ENCODE measurements at regions not wholly inside any gene's neighbourhood (a gene's known extent, or its start where the extent isn't known, plus 50 kb on each side); places are given as distances from the start of the nearest gene placed in this dataset.

DNA sequence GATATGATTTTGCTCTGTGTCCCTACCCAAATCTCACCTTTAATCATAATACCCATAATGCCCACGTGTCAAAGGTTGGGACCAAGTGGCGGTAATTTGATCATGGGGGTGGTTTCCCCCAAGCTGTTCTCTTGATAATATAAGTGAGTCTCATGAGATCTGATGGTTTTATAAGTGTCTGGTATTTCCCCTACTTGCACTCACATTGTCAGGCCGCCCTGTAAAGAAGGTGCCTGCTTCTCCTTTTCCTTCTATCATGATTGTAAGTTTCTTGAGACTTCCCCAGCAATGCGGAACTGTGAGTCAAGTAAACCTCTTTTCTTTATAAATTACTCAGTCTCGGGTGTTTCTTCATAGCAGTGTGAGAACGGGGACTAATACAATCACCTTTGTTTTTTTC is 279.8 kb downstream of the ARPP21 start:
- no peak for FAIRE-seq
- DNase-seq (ENCODE audit: low read depth in 1 of 2, low spot score in 2 of 2) = no peak
- no peak overlapping the region for H2AK5ac ChIP-seq (ENCODE audit: low read depth, low read length)
- CTCF ChIA-PET (ENCODE audit: partially characterized antibody) = no interaction called here
- H3K4me3 ChIP-seq (ENCODE audit: extremely low read depth in 1 of 4, insufficient read depth in 2 of 4, low read depth in 3 of 4, low read length in 4 of 4) = no peak overlapping the region
- H3K27me3 ChIP-seq (replicated peaks in 1 of 4; ENCODE audit: control insufficient read depth in 3 of 4, extremely low read depth in 1 of 4, insufficient read depth in 3 of 4, low read length in 3 of 4) = no peaks in the 10 kb centered on the region
- H3K23ac ChIP-seq (ENCODE audit: insufficient read length) = no peak overlapping the region
- no peak overlapping the region for H3K18ac ChIP-seq (ENCODE audit: extremely low read depth, low read length)
- H3K27ac ChIP-seq (ENCODE audit: low read depth, low read length) = no peak overlapping the region
- peaks cover 0 to 6% of the 10 kb centered on the region in 2 experiments; a peak in 1 of 4 replicates for H3K9me3 ChIP-seq (ENCODE audit: insufficient read depth in 2 of 2, low read depth in 1 of 2, low read length in 1 of 2)
- H4K20me1 ChIP-seq (replicated peaks in 1 of 2; ENCODE audit: control insufficient read depth in 1 of 2, insufficient read depth in 2 of 2, low read length in 2 of 2) = no peaks in the 10 kb centered on the region
- no peak overlapping the region for H3K9ac ChIP-seq (replicated peaks in 1 of 4; ENCODE audit: extremely low read depth in 1 of 4, low read depth in 3 of 4, low read length in 3 of 4)
- H2BK5ac ChIP-seq (ENCODE audit: low read depth, low read length) = no peak overlapping the region
- no peak overlapping the region for H2BK15ac ChIP-seq (ENCODE audit: low read length)
- H2BK120ac ChIP-seq (replicated peaks; ENCODE audit: low read depth, low read length) = no peak overlapping the region
- no peak overlapping the region for H3K4me2 ChIP-seq (ENCODE audit: insufficient read depth in 1 of 2, low read depth in 2 of 2, low read length in 2 of 2)
- H3K56ac ChIP-seq (replicated peaks; ENCODE audit: insufficient read length, low read depth, low read length) = no peak overlapping the region
- H2BK12ac ChIP-seq (ENCODE audit: low read depth, low read length) = no peak overlapping the region
- no peak overlapping the region for H4K91ac ChIP-seq (replicated peaks; ENCODE audit: insufficient read length, low read length)
- H4K8ac ChIP-seq (ENCODE audit: extremely low read depth, insufficient read depth, low read length) = no peak overlapping the region
- H3K4ac ChIP-seq (replicated peaks; ENCODE audit: insufficient read length, low read depth, low read length) = no peak overlapping the region
- no peaks in the 10 kb centered on the region for H3K36me3 ChIP-seq (ENCODE audit: control insufficient read depth in 2 of 4, insufficient read depth in 4 of 4, low read length in 3 of 4)
- H4K5ac ChIP-seq (ENCODE audit: insufficient read length, low read depth, low read length) = no peak overlapping the region
- no peaks in the 10 kb centered on the region for H3K79me1 ChIP-seq (ENCODE audit: low read depth, low read length)
- POLR2A ChIA-PET (ENCODE audit: partially characterized antibody) = no interaction called here
- H3K14ac ChIP-seq (ENCODE audit: insufficient read length) = no peak overlapping the region
- WGBS, 2 experiments (ENCODE audit: extremely low coverage in 1 of 2, insufficient coverage in 1 of 2, insufficient read length in 1 of 2, insufficient replicate concordance in 2 of 2, low coverage in 1 of 2, low lambda C conversion rate in 2 of 2, missing lambda C conversion rate in 1 of 2) = 92% methylated on average over 6 of the region's 6 CpGs; no CpG with 5 or more reads in 1 of the 2 experiments
- no peak overlapping the region for H2BK20ac ChIP-seq (ENCODE audit: low read length)
- H3K23me2 ChIP-seq (ENCODE audit: low read depth, low read length) = no peaks in the 10 kb centered on the region
- TF ChIP-seq RAD21 (IDR thresholded peaks at IDR 0.05 in 1 of 2, conservative IDR thresholded peaks at IDR 0.05 in 1 of 2; ENCODE audit: low read depth in 2 of 2, low read length in 2 of 2) (no peak), POLR2A (IDR thresholded peaks at IDR 0.05; ENCODE audit: control extremely low read depth in 1 of 2, low read depth in 2 of 2, low read length in 2 of 2) (no peak), MAFK (IDR thresholded peaks at IDR 0.05; ENCODE audit: low read depth, low read length) (no peak), ZNF274 (IDR thresholded peaks at IDR 0.05; ENCODE audit: borderline replicate concordance, extremely low read depth, low read length) (no peak), TBP (IDR thresholded peaks at IDR 0.05; ENCODE audit: low read depth, low read length) (no peak), HDAC6 (IDR thresholded peaks at IDR 0.05; ENCODE audit: low read depth, low read length) (no peak), TEAD4 (IDR thresholded peaks at IDR 0.05; ENCODE audit: low read depth, low read length) (no peak), KDM1A (IDR thresholded peaks at IDR 0.05; ENCODE audit: borderline replicate concordance, low read length) (no peak), ASH2L (IDR thresholded peaks at IDR 0.05; ENCODE audit: low read length) (no peak), SRF (IDR thresholded peaks at IDR 0.05; ENCODE audit: low read depth, low read length) (no peak), CHD2 (IDR thresholded peaks at IDR 0.05; ENCODE audit: low read length) (no peak), EGR1 (IDR thresholded peaks at IDR 0.05; ENCODE audit: borderline replicate concordance, low read depth, low read length) (no peak), SIX5 (IDR thresholded peaks at IDR 0.05; ENCODE audit: low read depth, low read length) (no peak)
- no peaks in the 10 kb centered on the region for H3K79me2 ChIP-seq (ENCODE audit: control insufficient read depth in 1 of 2, insufficient read depth in 2 of 2, low read length in 2 of 2)
- no peak overlapping the region for H2AFZ ChIP-seq (ENCODE audit: low read length)
- H3K4me1 ChIP-seq (replicated peaks in 1 of 4; ENCODE audit: control insufficient read depth in 3 of 4, insufficient read depth in 4 of 4, low read length in 3 of 4) = no peaks in the 10 kb centered on the region

Measured in H1 (cell line).